Thoracic aorta (tissue), 2 donors: ENCODE measurements at regions not wholly inside any gene's neighbourhood (a gene's known extent, or its start where the extent isn't known, plus 50 kb on each side); places are given as distances from the start of the nearest gene placed in this dataset.

Experiments used
- ATAC-seq: fragments of 150-250 bp; one replicate; pipeline ENCODE4 v1.8.0; 2017; ENCODE audit warnings: low read depth; ENCODE audit not compliant: insufficient number of reproducible peaks, low FRiP score
- DNase-seq: peaks from one replicate; pipeline ENCODE4 v3.0.0-alpha.2; 2020; ENCODE audit warnings: low spot score
- H3K27ac ChIP-seq, 2 donors: fragments of 200-600 bp; sonication (generic); 1 replicate in 1 of 2; 2 replicates in 1 of 2; pipeline ENCODE4 v1.5.1; 2016; ENCODE audit warnings: mild to moderate bottlenecking in 2 of 2, moderate library complexity in 2 of 2
- H3K27me3 ChIP-seq: fragments of 200-600 bp; sonication (generic); replicated peaks from 2 replicates; pipeline ENCODE4 v1.6.0; 2016; ENCODE audit warnings: mild to moderate bottlenecking; ENCODE audit not compliant: insufficient read depth
- H3K36me3 ChIP-seq: fragments of 200-600 bp; sonication (generic); one replicate; pipeline ENCODE4 v1.5.1; 2016
- H3K4me1 ChIP-seq, 2 donors: fragments of 200-600 bp; sonication (generic); 1 replicate in 1 of 2; 2 replicates in 1 of 2; pipeline versions ENCODE4 v1.5.1 to v1.6.0; 2016; ENCODE audit warnings: low read depth in 2 of 2, mild to moderate bottlenecking in 1 of 2; ENCODE audit not compliant: control insufficient read depth in 1 of 2
- H3K4me3 ChIP-seq: fragments of 200-600 bp; sonication (generic); 2 replicates; pipeline ENCODE4 v1.5.1; 2016; ENCODE audit warnings: mild to moderate bottlenecking
- H3K9me3 ChIP-seq: fragments of 200-600 bp; sonication (generic); 2 replicates; pipeline ENCODE4 v1.5.1; 2016
- CTCF ChIP-seq: fragments of 200-600 bp; sonication (generic); IDR thresholded peaks from one replicate; pipeline ENCODE4 v1.5.1; 2019; ENCODE audit warnings: antibody characterized with exemption

GRCh38 chr3:75076481-75076880 is 462.0 kb upstream of the CNTN3 start:
- ATAC-seq (no peak), DNase-seq (no peak)
- no peak for TF ChIP-seq CTCF
- Histone ChIP-seq H3K27ac (no peak overlapping the region), H3K36me3 (no peaks in the 10 kb centered on the region), H3K27me3 (no peaks in the 10 kb centered on the region), H3K4me1 (no peaks in the 10 kb centered on the region), H3K4me3 (no peak overlapping the region), H3K9me3 (no peaks in the 10 kb centered on the region)

GRCh38 chr3:75078290-75078689 is 463.8 kb upstream of the CNTN3 start:
- DNase-seq (no peak), ATAC-seq (no peak)
- TF ChIP-seq CTCF: no peak
- Histone ChIP-seq H3K27ac (no peak overlapping the region), H3K27me3 (no peaks in the 10 kb centered on the region), H3K4me1 (no peaks in the 10 kb centered on the region), H3K9me3 (no peaks in the 10 kb centered on the region), H3K4me3 (no peak overlapping the region), H3K36me3 (no peaks in the 10 kb centered on the region)

- Histone ChIP-seq H3K36me3 (no peaks in the 10 kb centered on the region), H3K4me3 (no peak overlapping the region), H3K4me1 (no peaks in the 10 kb centered on the region), H3K27ac (no peak overlapping the region), H3K9me3 (no peaks in the 10 kb centered on the region), H3K27me3 (no peaks in the 10 kb centered on the region)
- TF ChIP-seq CTCF: no peak
- no peak for ATAC-seq
- DNase-seq: no peak
These were observed 468.4 kb upstream of the CNTN3 start for GRCh38 chr3:75082845-75083244.

GRCh38 chr3:75089841-75090240 is 475.4 kb upstream of the CNTN3 start:
- TF ChIP-seq CTCF: no peak
- no peaks in the 10 kb centered on the region for H3K36me3 ChIP-seq
- H3K27me3 ChIP-seq: no peaks in the 10 kb centered on the region
- H3K27ac ChIP-seq: no peak overlapping the region
- H3K4me3 ChIP-seq: no peak overlapping the region
- no peak for DNase-seq
- no peaks in the 10 kb centered on the region for H3K9me3 ChIP-seq
- no peak for ATAC-seq
- no peaks in the 10 kb centered on the region for H3K4me1 ChIP-seq

- no peaks in the 10 kb centered on the region for H3K27me3 ChIP-seq
- no peak overlapping the region for H3K27ac ChIP-seq
- H3K4me1 ChIP-seq: no peaks in the 10 kb centered on the region
- H3K9me3 ChIP-seq: peaks cover 3% of the 10 kb centered on the region
- no peak for DNase-seq
- no peak for TF ChIP-seq CTCF
- no peaks in the 10 kb centered on the region for H3K36me3 ChIP-seq
- ATAC-seq: no peak
- H3K4me3 ChIP-seq: no peak overlapping the region
These were observed 487.1 kb upstream of the CNTN3 start for GRCh38 chr3:75101329-75102147.
